ENCODE measurements at regions not wholly inside any gene's neighbourhood (a gene's known extent, or its start where the extent isn't known, plus 50 kb on each side); places are given as distances from the start of the nearest gene placed in this dataset.
"Not testable (repeated sequence)": the region's sequence is repeated elsewhere in the genome, so short reads cannot be mapped to it uniquely, and the experiment has no call there.

DNA sequence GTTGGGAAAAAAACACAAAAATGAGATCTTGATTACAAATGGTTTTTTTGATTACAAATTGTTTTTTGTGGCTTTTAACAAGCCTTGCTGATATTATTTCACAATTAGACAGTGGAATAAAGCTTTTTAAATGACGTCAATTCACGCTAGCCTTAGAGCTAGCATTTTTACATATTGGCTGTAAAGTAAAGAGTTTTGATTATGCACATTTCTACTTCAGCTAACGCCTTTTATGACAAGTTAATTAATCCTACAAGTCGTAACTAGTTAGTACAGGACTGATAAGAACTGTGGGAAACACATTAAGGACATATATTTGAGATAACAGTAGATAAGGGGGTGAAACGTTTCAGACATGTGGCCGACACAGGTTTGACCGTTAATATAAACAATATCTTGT lies 95.7 kb upstream of the ATXN3L start:
- Histone ChIP-seq H3K36me3 (no peaks in the 10 kb centered on the region), H3K27me3 (ENCODE audit: low read depth) (no peaks in the 10 kb centered on the region), H3K27ac (no peak overlapping the region), H3K9me3 (no peaks in the 10 kb centered on the region), H3K4me1 (no peaks in the 10 kb centered on the region), H3K4me3 (no peak overlapping the region)
- intact Hi-C loops (cut with DNase I), result no loop called here
- ATAC-seq, result no peak
- DNase-seq, result no peak
- TF ChIP-seq, protein P1, sequence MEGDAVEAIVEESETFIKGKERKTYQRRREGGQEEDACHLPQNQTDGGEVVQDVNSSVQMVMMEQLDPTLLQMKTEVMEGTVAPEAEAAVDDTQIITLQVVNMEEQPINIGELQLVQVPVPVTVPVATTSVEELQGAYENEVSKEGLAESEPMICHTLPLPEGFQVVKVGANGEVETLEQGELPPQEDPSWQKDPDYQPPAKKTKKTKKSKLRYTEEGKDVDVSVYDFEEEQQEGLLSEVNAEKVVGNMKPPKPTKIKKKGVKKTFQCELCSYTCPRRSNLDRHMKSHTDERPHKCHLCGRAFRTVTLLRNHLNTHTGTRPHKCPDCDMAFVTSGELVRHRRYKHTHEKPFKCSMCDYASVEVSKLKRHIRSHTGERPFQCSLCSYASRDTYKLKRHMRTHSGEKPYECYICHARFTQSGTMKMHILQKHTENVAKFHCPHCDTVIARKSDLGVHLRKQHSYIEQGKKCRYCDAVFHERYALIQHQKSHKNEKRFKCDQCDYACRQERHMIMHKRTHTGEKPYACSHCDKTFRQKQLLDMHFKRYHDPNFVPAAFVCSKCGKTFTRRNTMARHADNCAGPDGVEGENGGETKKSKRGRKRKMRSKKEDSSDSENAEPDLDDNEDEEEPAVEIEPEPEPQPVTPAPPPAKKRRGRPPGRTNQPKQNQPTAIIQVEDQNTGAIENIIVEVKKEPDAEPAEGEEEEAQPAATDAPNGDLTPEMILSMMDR (IDR thresholded peaks at IDR 0.05), result no peak

DNA sequence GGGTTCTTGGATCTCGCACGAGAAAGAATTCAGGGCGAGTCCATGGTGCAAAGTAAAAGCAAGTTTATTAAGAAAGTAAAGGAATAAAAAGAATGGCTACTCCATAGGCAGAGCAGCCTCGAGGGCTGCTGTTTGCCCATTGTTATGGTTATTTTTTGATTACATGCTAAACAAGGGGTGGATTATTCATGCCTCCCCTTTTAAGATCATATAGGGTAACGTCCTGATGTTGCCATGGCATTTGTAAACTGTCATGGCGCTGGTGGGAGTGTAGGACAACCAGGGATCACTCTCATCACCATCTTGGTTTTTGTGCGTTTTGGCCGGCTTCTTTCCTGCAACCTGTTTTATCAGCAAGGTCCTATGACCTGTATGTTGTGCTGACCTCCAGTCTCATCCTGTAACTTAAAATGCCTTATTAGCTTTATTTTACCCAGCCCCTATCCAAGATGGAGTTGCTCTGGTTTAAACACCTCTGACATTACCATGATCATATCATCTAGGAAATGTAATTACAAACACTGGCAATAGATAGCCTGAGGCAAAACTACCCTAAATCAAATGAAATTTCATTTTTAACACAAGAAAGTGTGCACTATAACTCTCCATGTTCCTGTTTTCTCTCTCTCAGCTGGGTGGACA lies 94.3 kb upstream of the ATXN3L start:
- intact Hi-C loops (cut with DNase I), result no loop called here
- no peak for ATAC-seq
- Histone ChIP-seq H3K27ac (no peak overlapping the region), H3K36me3 (no peaks in the 10 kb centered on the region), H3K9me3 (no peaks in the 10 kb centered on the region), H3K27me3 (ENCODE audit: low read depth) (no peaks in the 10 kb centered on the region), H3K4me3 (no peak overlapping the region), H3K4me1 (no peaks in the 10 kb centered on the region)
- DNase-seq, result no peak
- TF ChIP-seq, protein P1 (IDR thresholded peaks at IDR 0.05), result no peak

DNA sequence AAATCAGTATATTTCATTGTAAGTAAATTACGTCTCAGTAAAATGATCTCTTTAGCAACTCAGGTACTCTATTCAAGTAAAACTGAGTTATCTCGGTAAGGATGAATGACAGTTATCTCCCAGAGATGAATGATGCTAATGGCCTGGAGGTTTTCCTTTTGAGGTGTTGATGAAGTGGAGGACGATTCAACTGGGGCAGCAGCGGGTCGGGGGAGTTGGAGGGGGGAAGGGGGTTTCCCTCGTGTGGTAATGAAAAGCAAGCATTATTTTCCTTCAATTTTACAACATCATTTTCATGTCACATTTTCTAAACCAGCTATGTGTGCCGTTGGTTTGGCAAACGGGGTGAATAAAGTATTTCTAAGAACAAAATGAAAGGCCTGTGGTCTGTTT lies 92.4 kb upstream of the ATXN3L start:
- intact Hi-C loops (cut with DNase I), result no loop called here

DNA sequence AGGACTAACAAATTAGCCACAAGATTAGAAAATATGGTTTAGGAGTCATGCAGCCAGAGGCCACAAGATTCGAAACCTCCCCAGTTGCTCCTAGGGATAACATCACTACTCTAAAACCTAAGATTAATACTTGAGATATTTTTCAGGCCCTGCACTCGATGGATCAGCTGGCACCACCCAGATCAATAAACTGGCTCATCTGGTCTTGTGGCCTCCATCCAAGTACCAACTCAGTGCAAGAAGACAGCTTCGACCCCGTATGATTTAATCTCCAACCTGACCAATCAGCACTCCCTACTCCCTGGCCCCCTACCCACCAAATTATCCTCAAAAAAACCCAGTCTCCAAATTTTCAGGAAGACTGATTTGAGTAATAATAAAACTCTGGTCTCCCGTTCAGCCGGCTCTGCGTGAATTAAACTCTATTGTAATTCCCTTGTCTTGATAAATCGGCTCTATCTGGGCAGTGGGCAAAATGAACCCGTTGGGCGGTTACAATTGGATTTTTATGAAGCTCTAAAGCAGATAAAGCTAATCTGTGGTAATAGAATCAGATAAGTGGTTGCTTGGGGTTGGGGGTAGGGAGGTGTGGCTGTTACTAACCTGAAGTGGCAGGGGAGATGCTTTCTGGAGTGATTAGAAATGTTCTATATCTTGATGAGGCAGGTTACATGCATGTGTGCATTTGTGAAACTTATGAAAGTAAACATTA lies 91.8 kb upstream of the ATXN3L start:
- ATAC-seq, result no peak
- TF ChIP-seq, protein P1 (IDR thresholded peaks at IDR 0.05), result no peak
- Histone ChIP-seq H3K9me3 (no peaks in the 10 kb centered on the region), H3K4me1 (no peaks in the 10 kb centered on the region), H3K27me3 (ENCODE audit: low read depth) (no peaks in the 10 kb centered on the region), H3K4me3 (no peak overlapping the region), H3K27ac (no peak overlapping the region), H3K36me3 (no peaks in the 10 kb centered on the region)
- no peak for DNase-seq
- intact Hi-C loops (cut with DNase I), result no loop called here

More for the DNA sequence above, 92.4 kb upstream of the ATXN3L start:
- TF ChIP-seq, protein P1 (IDR thresholded peaks at IDR 0.05), result no peak
- H3K27ac ChIP-seq, result no peak overlapping the region
- ATAC-seq (no peak), DNase-seq (no peak)
- H3K4me1 ChIP-seq, result no peaks in the 10 kb centered on the region
- H3K36me3 ChIP-seq, result no peaks in the 10 kb centered on the region
- no peaks in the 10 kb centered on the region for H3K9me3 ChIP-seq
- no peak overlapping the region for H3K4me3 ChIP-seq
- H3K27me3 ChIP-seq (ENCODE audit: low read depth), result no peaks in the 10 kb centered on the region

DNA sequence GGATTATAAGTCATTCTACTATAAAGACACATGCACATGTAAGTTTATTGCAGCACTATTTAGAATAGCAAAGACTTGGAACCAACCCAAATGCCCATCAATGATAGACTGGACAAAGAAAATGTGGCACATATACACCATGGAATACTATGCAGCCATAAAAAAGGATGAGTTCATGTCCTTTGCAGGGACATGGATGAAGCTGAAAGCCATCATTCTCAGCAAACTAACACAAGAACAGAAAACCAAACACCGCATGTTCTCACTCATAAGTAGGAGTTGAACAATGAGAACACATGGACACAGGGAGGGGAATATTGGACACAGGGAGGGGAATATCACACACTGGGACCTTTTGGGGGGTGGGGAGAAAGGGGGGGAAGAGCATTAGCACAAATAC lies 88.7 kb upstream of the ATXN3L start:
- H3K27me3 ChIP-seq (ENCODE audit: low read depth); H3K36me3 ChIP-seq; H3K4me3 ChIP-seq; intact Hi-C loops (cut with DNase I); H3K4me1 ChIP-seq; H3K9me3 ChIP-seq; H3K27ac ChIP-seq; DNase-seq; ATAC-seq: not testable (repeated sequence)

DNA sequence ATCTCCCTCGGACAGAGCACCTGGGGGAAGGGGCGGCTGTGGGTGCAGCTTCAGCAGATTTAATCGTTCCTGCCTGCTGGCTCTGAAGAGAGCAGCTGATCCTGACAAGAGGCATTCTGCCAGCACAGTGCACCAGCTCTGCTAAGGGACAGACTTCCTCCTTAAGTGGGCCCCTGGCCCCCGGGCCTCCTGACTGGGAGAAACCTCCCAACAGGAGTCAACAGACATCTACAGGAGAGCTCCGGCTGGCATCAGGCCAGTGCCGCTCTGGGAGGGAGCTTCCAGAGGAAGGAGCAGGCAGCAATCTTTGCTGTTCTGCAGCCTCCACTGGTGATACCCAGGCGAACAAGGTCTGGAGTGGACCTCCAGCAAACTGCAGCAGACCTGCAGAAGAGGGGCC lies 84.9 kb upstream of the ATXN3L start:
- DNase-seq, result peak; percentile 33
- H3K9me3 ChIP-seq; H3K27me3 ChIP-seq (ENCODE audit: low read depth); H3K4me1 ChIP-seq; H3K4me3 ChIP-seq; ATAC-seq; intact Hi-C loops (cut with DNase I); H3K36me3 ChIP-seq; H3K27ac ChIP-seq: not testable (repeated sequence)
